ENCODE measurements at regions not wholly inside any gene's neighbourhood (a gene's known extent, or its start where the extent isn't known, plus 50 kb on each side); places are given as distances from the start of the nearest gene placed in this dataset.

DNA sequence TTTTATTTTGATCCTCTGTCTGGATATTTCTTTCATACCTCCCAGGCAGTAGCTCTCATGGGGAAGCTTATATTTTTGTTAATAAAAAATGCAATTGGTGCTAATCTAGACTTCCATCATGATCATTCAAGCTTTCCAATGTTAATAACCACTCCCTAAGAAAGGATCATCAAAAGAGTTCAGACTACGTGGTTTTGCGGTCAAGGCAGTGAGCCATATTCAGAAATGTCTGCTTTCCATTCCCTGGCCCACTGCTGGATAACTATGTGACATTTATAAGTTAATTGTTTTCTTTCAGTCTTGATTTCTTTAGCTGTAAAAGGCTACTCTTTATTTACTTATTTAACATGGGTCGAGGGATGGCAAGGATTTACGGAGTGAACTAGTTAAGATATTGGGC, 414.6 kb downstream of the LMO4 start:
- TF ChIP-seq POLR2A (IDR thresholded peaks at IDR 0.05): no peak
- TF ChIP-seq, protein P1, sequence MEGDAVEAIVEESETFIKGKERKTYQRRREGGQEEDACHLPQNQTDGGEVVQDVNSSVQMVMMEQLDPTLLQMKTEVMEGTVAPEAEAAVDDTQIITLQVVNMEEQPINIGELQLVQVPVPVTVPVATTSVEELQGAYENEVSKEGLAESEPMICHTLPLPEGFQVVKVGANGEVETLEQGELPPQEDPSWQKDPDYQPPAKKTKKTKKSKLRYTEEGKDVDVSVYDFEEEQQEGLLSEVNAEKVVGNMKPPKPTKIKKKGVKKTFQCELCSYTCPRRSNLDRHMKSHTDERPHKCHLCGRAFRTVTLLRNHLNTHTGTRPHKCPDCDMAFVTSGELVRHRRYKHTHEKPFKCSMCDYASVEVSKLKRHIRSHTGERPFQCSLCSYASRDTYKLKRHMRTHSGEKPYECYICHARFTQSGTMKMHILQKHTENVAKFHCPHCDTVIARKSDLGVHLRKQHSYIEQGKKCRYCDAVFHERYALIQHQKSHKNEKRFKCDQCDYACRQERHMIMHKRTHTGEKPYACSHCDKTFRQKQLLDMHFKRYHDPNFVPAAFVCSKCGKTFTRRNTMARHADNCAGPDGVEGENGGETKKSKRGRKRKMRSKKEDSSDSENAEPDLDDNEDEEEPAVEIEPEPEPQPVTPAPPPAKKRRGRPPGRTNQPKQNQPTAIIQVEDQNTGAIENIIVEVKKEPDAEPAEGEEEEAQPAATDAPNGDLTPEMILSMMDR (IDR thresholded peaks at IDR 0.05): no peak
